Vagina (tissue), 2 donors: ENCODE measurements at regions not wholly inside any gene's neighbourhood (a gene's known extent, or its start where the extent isn't known, plus 50 kb on each side); places are given as distances from the start of the nearest gene placed in this dataset.

Experiments
- DNase-seq, 2 donors: peaks; one replicate each; pipeline ENCODE4 v3.0.0-alpha.2; 2017; ENCODE audit errors: extremely low spot score in 2 of 2
- H3K27ac ChIP-seq: fragments of 200-600 bp; sonication (generic); one replicate; pipeline ENCODE4 v1.5.1; 2019
- H3K27me3 ChIP-seq: fragments of 200-600 bp; sonication (generic); one replicate; pipeline ENCODE4 v1.5.1; 2019
- H3K36me3 ChIP-seq, 2 donors: fragments of 200-600 bp; sonication (generic); one replicate each; pipeline ENCODE4 v1.5.1; 2017 to 2019
- H3K4me1 ChIP-seq: fragments of 200-600 bp; sonication (generic); one replicate; pipeline ENCODE4 v1.5.1; 2019
- H3K4me3 ChIP-seq, 2 donors: fragments of 200-600 bp; sonication (generic); 1 replicate in 1 of 2; 2 replicates in 1 of 2; pipeline ENCODE4 v1.5.1; 2016 to 2019
- H3K9me3 ChIP-seq: fragments of 200-600 bp; sonication (generic); one replicate; pipeline ENCODE4 v1.5.1; 2019
- POLR2A ChIP-seq, 2 donors: fragments of 450-650 bp; IDR thresholded peaks; one replicate each; pipeline ENCODE4 v1.6.1; 2017; ENCODE audit warnings: antibody characterized with exemption in 2 of 2, mild to moderate bottlenecking in 2 of 2, moderate library complexity in 2 of 2
- POLR2AphosphoS5 ChIP-seq, 2 donors: sonication (generic); formaldehyde crosslinking; IDR thresholded peaks; one replicate each; pipeline ENCODE4 v1.9.0; 2017; ENCODE audit warnings: antibody characterized with exemption in 2 of 2, mild to moderate bottlenecking in 2 of 2, low read depth in 1 of 2; ENCODE audit not compliant: insufficient read depth in 1 of 2
- intact Hi-C: fragments of 100-400 bp; cut with DNase I; formaldehyde crosslinking; loops from one replicate; pipeline ENCODE4 v1.15.1; 2023
- TF ChIP-seq, protein P1 (sequence below), 3 experiments: fragments of 450-650 bp in 2 of 3; fragments of 200-600 bp in 1 of 3; sonication (generic) in 1 of 3; IDR thresholded peaks; one replicate each; pipeline ENCODE4 v1.5.1; 2017 to 2019; ENCODE audit warnings: antibody characterized with exemption in 3 of 3, mild to moderate bottlenecking in 2 of 3, moderate library complexity in 2 of 3

DNA sequence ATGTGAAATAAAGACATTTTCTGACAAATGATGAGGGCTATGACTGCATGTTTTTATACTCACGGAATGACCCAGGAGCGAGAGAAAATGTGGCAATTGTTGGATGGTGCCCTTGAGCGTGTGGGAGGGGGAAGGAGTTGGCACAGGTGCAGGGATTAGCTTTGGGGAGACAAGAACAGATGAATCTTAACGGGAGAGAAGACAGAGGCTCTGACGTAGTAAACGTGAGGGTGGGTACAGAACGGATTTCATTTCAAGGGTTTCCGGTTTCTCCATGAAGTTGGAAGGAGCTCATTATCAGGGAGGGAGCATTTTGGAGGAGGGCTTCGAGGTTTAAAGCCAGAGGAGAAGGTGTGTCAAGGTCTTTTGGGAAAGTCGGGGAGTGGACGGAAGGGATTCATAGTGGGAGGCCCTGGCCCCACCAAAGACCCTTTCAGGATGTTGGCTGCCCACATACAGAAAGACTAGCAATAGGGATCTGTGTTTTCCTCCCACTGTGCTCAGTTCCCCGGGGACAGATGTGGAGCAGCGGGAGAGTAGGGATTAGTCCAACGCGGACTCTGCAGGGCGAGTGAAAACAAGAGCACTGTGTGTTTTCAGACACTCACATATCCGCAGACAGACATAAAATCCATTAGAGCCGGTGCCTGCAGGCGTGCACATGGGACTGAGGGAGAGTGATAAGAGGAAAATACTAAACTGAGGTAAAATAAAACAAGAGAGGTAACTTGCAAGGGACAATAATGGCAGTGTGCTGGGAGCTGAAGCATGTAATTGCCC lies 584.1 kb downstream of the AJAP1 start:
- Histone ChIP-seq H3K9me3 (no peaks in the 10 kb centered on the region), H3K27ac (no peak overlapping the region), H3K4me3 (no peak overlapping the region), H3K4me1 (no peaks in the 10 kb centered on the region), H3K36me3 (no peaks in the 10 kb centered on the region), H3K27me3 (no peaks in the 10 kb centered on the region)
- DNase-seq = no peak
- intact Hi-C loops = no loop called here
- TF ChIP-seq POLR2A (IDR thresholded peaks at IDR 0.05) (no peak), POLR2AphosphoS5 (IDR thresholded peaks at IDR 0.05; ENCODE audit: insufficient read depth in 1 of 2, low read depth in 1 of 2) (no peak)
- TF ChIP-seq, protein P1, sequence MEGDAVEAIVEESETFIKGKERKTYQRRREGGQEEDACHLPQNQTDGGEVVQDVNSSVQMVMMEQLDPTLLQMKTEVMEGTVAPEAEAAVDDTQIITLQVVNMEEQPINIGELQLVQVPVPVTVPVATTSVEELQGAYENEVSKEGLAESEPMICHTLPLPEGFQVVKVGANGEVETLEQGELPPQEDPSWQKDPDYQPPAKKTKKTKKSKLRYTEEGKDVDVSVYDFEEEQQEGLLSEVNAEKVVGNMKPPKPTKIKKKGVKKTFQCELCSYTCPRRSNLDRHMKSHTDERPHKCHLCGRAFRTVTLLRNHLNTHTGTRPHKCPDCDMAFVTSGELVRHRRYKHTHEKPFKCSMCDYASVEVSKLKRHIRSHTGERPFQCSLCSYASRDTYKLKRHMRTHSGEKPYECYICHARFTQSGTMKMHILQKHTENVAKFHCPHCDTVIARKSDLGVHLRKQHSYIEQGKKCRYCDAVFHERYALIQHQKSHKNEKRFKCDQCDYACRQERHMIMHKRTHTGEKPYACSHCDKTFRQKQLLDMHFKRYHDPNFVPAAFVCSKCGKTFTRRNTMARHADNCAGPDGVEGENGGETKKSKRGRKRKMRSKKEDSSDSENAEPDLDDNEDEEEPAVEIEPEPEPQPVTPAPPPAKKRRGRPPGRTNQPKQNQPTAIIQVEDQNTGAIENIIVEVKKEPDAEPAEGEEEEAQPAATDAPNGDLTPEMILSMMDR (IDR thresholded peaks at IDR 0.05) = no peak

DNA sequence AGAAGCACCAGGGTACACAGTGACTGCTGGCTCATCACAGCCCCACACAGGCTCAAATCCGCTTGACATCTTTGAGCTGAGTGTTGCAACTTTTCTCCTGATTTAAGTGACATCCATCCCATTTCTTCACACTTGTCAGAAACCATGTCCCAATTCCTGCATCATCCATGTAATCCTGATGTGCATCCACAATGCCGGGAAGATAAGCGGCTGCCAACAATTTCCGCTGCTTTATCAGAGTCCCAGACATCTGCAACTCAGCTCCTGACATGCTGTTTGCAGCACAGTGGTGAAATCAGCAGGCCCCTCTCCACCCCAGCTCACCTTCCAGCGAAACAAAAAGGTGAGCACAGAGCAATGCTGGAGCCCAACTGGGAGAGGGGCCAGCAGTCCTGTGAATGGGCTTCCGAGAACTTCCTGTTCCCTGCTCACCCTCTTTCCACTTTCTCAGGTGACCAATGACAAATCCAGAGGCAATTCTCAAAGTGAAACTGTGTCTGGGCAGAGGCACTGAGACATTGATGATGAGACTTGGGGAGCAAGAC lies 581.0 kb downstream of the AJAP1 start:
- no peak overlapping the region for H3K27ac ChIP-seq
- H3K27me3 ChIP-seq = no peaks in the 10 kb centered on the region
- TF ChIP-seq POLR2A (IDR thresholded peaks at IDR 0.05) = no peak
- TF ChIP-seq, protein P1 (IDR thresholded peaks at IDR 0.05) = no peak
- TF ChIP-seq POLR2AphosphoS5 (IDR thresholded peaks at IDR 0.05; ENCODE audit: insufficient read depth in 1 of 2, low read depth in 1 of 2) = no peak
- no peak for DNase-seq
- H3K4me3 ChIP-seq = no peak overlapping the region
- intact Hi-C loops = no loop called here
- H3K4me1 ChIP-seq = no peaks in the 10 kb centered on the region
- H3K9me3 ChIP-seq = no peaks in the 10 kb centered on the region
- H3K36me3 ChIP-seq = no peaks in the 10 kb centered on the region

DNA sequence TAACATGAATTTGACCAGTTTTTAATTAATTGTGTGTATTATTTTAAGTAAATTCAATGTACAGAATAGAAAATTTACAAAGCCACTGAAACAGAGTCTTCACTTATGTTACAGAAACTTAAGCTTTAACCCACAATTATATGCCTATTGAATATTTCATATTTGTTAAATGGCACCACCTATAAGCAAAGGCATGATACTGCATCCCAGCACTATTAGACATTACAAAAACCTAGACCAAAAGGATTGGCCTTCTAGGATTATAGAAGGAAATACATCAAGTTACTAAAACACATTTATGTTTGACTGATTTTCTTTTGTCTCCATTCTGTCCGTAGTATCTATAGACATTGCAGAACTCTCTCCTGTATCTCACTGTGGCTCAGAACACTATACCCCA lies 578.1 kb downstream of the AJAP1 start:
- TF ChIP-seq POLR2AphosphoS5 (IDR thresholded peaks at IDR 0.05; ENCODE audit: insufficient read depth in 1 of 2, low read depth in 1 of 2) = no peak
- TF ChIP-seq, protein P1 (IDR thresholded peaks at IDR 0.05) = no peak
- no peak for TF ChIP-seq POLR2A (IDR thresholded peaks at IDR 0.05)
- no peak for DNase-seq
- Histone ChIP-seq H3K36me3 (no peaks in the 10 kb centered on the region), H3K4me1 (no peaks in the 10 kb centered on the region), H3K27me3 (no peaks in the 10 kb centered on the region), H3K27ac (no peak overlapping the region), H3K4me3 (no peak overlapping the region), H3K9me3 (no peaks in the 10 kb centered on the region)
- intact Hi-C loops = no loop called here

DNA sequence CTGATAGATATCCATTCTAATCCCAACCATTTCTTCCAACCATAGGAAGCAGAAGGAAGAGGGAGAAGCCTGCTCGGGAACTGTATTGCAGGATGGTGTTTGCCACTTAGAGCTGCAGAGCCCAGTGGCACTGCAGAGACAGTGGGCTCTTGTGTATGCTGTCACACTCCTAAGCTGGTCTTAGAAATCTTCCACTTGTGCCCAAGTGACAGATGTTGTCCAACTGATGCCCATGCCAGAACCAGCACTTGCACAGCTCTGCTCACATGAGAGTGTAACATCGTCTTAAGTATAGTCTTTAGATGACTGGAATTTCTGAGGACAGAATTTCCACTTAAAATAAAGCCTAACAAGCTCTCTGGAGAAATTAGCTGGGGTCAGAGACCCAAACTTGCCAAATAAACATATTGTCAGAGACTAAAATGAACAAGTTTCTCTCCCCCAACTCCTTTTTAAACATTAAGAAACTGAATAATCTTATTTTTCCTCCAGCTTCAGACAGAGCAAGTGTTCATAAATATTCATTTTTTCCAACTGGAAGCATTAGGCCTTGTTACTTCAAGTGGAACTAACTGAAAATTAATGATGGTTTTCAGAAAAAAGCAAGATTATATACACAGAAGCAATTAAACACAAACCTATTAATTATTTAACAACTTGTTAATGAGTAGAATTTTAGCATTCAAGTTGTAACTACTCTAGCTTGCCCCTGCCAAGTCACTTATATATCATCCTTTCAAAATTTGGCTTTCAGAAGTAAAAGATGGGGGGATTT lies 577.3 kb downstream of the AJAP1 start:
- Histone ChIP-seq H3K36me3 (no peaks in the 10 kb centered on the region), H3K4me3 (no peak overlapping the region), H3K27me3 (no peaks in the 10 kb centered on the region), H3K9me3 (no peaks in the 10 kb centered on the region), H3K4me1 (no peaks in the 10 kb centered on the region), H3K27ac (no peak overlapping the region)
- intact Hi-C loops = no loop called here
- DNase-seq = no peak
- TF ChIP-seq POLR2A (IDR thresholded peaks at IDR 0.05) (no peak), POLR2AphosphoS5 (IDR thresholded peaks at IDR 0.05; ENCODE audit: insufficient read depth in 1 of 2, low read depth in 1 of 2) (no peak)
- TF ChIP-seq, protein P1 (IDR thresholded peaks at IDR 0.05) = no peak
